HG02840 (cell line): ENCODE measurements at regions not wholly inside any gene's neighbourhood (a gene's known extent, or its start where the extent isn't known, plus 50 kb on each side); places are given as distances from the start of the nearest gene placed in this dataset.
"Not testable (repeated sequence)": the region's sequence is repeated elsewhere in the genome, so short reads cannot be mapped to it uniquely, and the experiment has no call there.

Experiments
- ATAC-seq: cut with Tn5 transposase; IDR thresholded peaks from one replicate; pipeline ENCODE4 v1.9.1; 2021; ENCODE audit warnings: mild to moderate bottlenecking, moderate library complexity, moderate number of reproducible peaks; ENCODE audit not compliant: unreplicated experiment, low FRiP score

- not testable (repeated sequence) for ATAC-seq
These were observed 2408.6 kb downstream of the ARAP2 start for GRCh38 chr4:33835764-33836163.

- ATAC-seq = no peak
These were observed 2407.1 kb downstream of the ARAP2 start for GRCh38 chr4:33837043-33837838.

GRCh38 chr4:33841120-33841519, 2403.2 kb downstream of the ARAP2 start:
- no peak for ATAC-seq

GRCh38 chr4:33850371-33850902, 2393.9 kb downstream of the ARAP2 start:
- no peak for ATAC-seq

- not testable (repeated sequence) for ATAC-seq
These were observed 2390.6 kb downstream of the ARAP2 start for GRCh38 chr4:33853670-33854069.

GRCh38 chr4:33864290-33864859, 2379.9 kb downstream of the ARAP2 start:
- no peak for ATAC-seq

- no peak for ATAC-seq
These were observed 2370.5 kb downstream of the ARAP2 start for GRCh38 chr4:33873791-33874190.

GRCh38 chr4:33878710-33879109, 2365.6 kb downstream of the ARAP2 start:
- no peak for ATAC-seq

- no peak for ATAC-seq
These were observed 2363.1 kb downstream of the ARAP2 start for GRCh38 chr4:33881176-33881575.

- no peak for ATAC-seq
These were observed 2361.9 kb downstream of the ARAP2 start for GRCh38 chr4:33882246-33882990.

- no peak for ATAC-seq
These were observed 2361.2 kb downstream of the ARAP2 start for GRCh38 chr4:33883111-33883510.

GRCh38 chr4:33886356-33886755, 2358.0 kb downstream of the ARAP2 start:
- no peak for ATAC-seq

GRCh38 chr4:33890841-33891240, 2353.5 kb downstream of the ARAP2 start:
- ATAC-seq = no peak

- no peak for ATAC-seq
These were observed 2332.4 kb downstream of the ARAP2 start for GRCh38 chr4:33911959-33912358.

GRCh38 chr4:33914386-33914785, 2329.9 kb downstream of the ARAP2 start:
- ATAC-seq = no peak

- ATAC-seq = no peak
These were observed 2320.8 kb downstream of the ARAP2 start for GRCh38 chr4:33923469-33923868.

- no peak for ATAC-seq
These were observed 2320.1 kb downstream of the ARAP2 start for GRCh38 chr4:33924239-33924638.

- ATAC-seq = no peak
These were observed 2319.5 kb downstream of the ARAP2 start for GRCh38 chr4:33924811-33925210.

- no peak for ATAC-seq
These were observed 2313.8 kb downstream of the ARAP2 start for GRCh38 chr4:33930497-33930896.

GRCh38 chr4:33931026-33931425, 2313.3 kb downstream of the ARAP2 start:
- ATAC-seq = no peak

- no peak for ATAC-seq
These were observed 2304.0 kb downstream of the ARAP2 start for GRCh38 chr4:33940281-33940680.
